Astrocyte (in vitro differentiated cells and primary cell): ENCODE measurements at regions not wholly inside any gene's neighbourhood (a gene's known extent, or its start where the extent isn't known, plus 50 kb on each side); places are given as distances from the start of the nearest gene placed in this dataset.

Experiments
- DNase-seq: peaks from one replicate; pipeline ENCODE4 v3.0.0-alpha.2; 2010; ENCODE audit warnings: low read depth
- FAIRE-seq: peaks from 2 replicates; lab custom pipeline; 2011; peaks lifted over from hg19 to GRCh38; lab: Jason Lieb, UNC
- H2AFZ ChIP-seq: 2 replicates; pipeline ENCODE4 v1.6.0; 2012; ENCODE audit warnings: low read depth, low read length, inconsistent platforms
- H3K27ac ChIP-seq: 2 replicates; pipeline ENCODE4 v1.5.1; 2011; ENCODE audit warnings: low read depth, low read length, inconsistent platforms
- H3K27me3 ChIP-seq: 2 replicates; pipeline ENCODE4 v1.6.0; 2011; ENCODE audit warnings: low read length, inconsistent platforms; ENCODE audit not compliant: insufficient read depth
- H3K36me3 ChIP-seq: 2 replicates; pipeline ENCODE4 v1.5.1; 2011; ENCODE audit warnings: low read length, inconsistent platforms; ENCODE audit not compliant: insufficient read depth
- H3K4me1 ChIP-seq: 2 replicates; pipeline ENCODE4 v1.5.1; 2011; ENCODE audit warnings: low read length, inconsistent platforms; ENCODE audit not compliant: insufficient read depth
- H3K4me2 ChIP-seq: 2 replicates; pipeline ENCODE4 v1.6.0; 2012; ENCODE audit warnings: low read length, inconsistent platforms
- H3K4me3 ChIP-seq: 2 replicates; pipeline ENCODE4 v1.5.1; 2011; ENCODE audit warnings: low read depth, mild to moderate bottlenecking, low read length, inconsistent platforms; ENCODE audit not compliant: insufficient read depth
- H3K79me2 ChIP-seq: 2 replicates; pipeline ENCODE4 v1.6.0; 2012; ENCODE audit warnings: mild to moderate bottlenecking, low read length, inconsistent platforms; ENCODE audit not compliant: insufficient read depth
- H3K9ac ChIP-seq: 2 replicates; pipeline ENCODE4 v1.6.0; 2012; ENCODE audit warnings: mild to moderate bottlenecking, low read length, inconsistent platforms
- H3K9me3 ChIP-seq: 2 replicates; pipeline ENCODE4 v1.5.1; 2012; ENCODE audit warnings: low read depth, mild to moderate bottlenecking, low read length, inconsistent platforms; ENCODE audit not compliant: insufficient read depth
- H4K20me1 ChIP-seq: 2 replicates; pipeline ENCODE4 v1.6.0; 2012; ENCODE audit warnings: low read length, inconsistent platforms; ENCODE audit not compliant: insufficient read depth
- H3K27ac Mint-ChIP-seq: one replicate; pipeline ENCODE4 v1.8.0; 2021; ENCODE audit warnings: mild to moderate bottlenecking, mixed read lengths; ENCODE audit not compliant: unreplicated experiment
- H3K27me3 Mint-ChIP-seq: one replicate; pipeline ENCODE4 v1.8.0; 2021; ENCODE audit warnings: low read depth, mixed read lengths; ENCODE audit not compliant: unreplicated experiment
- H3K36me3 Mint-ChIP-seq: one replicate; pipeline ENCODE4 v1.8.0; 2021; ENCODE audit warnings: low read depth, mixed read lengths; ENCODE audit not compliant: unreplicated experiment
- H3K4me1 Mint-ChIP-seq: one replicate; pipeline ENCODE4 v1.8.0; 2021; ENCODE audit warnings: low read depth, mixed read lengths; ENCODE audit not compliant: unreplicated experiment
- H3K4me3 Mint-ChIP-seq: one replicate; pipeline ENCODE4 v1.8.0; 2021; ENCODE audit warnings: mild to moderate bottlenecking, moderate library complexity, mixed read lengths; ENCODE audit not compliant: unreplicated experiment
- H3K9me3 Mint-ChIP-seq: one replicate; pipeline ENCODE4 v1.8.0; 2021; ENCODE audit warnings: mild to moderate bottlenecking, mixed read lengths; ENCODE audit not compliant: unreplicated experiment
- CTCF ChIP-seq: IDR thresholded peaks from 2 replicates; pipeline ENCODE4 v1.5.1; 2011; ENCODE audit warnings: low read depth, mild to moderate bottlenecking, inconsistent platforms, low read length, moderate library complexity; ENCODE audit not compliant: insufficient read depth
- EZH2 ChIP-seq: IDR thresholded peaks from 2 replicates; pipeline ENCODE4 v1.6.1; 2012; ENCODE audit warnings: mild to moderate bottlenecking, low read length, inconsistent platforms; ENCODE audit not compliant: insufficient read depth

GRCh38 chr9:115225459-115226116, 107.6 kb upstream of the TNC start:
- H3K27me3 Mint-ChIP-seq: peaks cover 2% of the 10 kb centered on the region

DNA sequence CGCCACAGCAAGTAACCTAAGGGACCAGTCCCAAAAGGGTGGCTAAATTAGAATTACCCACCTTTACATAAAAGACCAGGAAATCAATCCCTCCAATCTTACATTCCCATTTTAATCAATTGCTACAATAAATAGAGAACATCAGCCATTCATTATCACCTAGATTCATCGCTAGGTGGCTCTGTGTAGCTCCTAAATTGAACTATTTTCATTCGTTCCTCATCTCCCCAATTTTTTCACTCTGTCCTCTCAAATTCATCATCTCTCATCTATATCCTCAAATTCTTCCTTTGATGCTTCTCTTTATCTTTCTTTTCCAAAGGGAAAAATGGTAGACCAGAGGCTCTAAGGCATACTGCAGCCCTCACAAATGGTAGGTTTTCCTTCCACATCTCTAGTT, 108.2 kb upstream of the TNC start:
- no peaks in the 10 kb centered on the region for H4K20me1 ChIP-seq
- no peaks in the 10 kb centered on the region for H3K36me3 ChIP-seq
- H2AFZ ChIP-seq: no peak overlapping the region
- H3K9ac ChIP-seq: no peak overlapping the region
- no peak overlapping the region for H3K4me2 ChIP-seq
- TF ChIP-seq CTCF: no peak
- no peak for TF ChIP-seq EZH2
- Mint-ChIP-seq H3K4me1 (peaks cover 14% of the 10 kb centered on the region), H3K36me3 (no peaks in the 10 kb centered on the region), H3K9me3 (peaks cover 2% of the 10 kb centered on the region), H3K27me3 (peaks cover 2% of the 10 kb centered on the region), H3K27ac (no peak overlapping the region), H3K4me3 (no peak overlapping the region)
- H3K4me1 ChIP-seq: no peaks in the 10 kb centered on the region
- FAIRE-seq (no peak), DNase-seq (no peak)
- H3K27me3 ChIP-seq: no peaks in the 10 kb centered on the region
- H3K4me3 ChIP-seq: no peak overlapping the region
- H3K9me3 ChIP-seq: peaks cover 4% of the 10 kb centered on the region
- no peak overlapping the region for H3K27ac ChIP-seq
- no peaks in the 10 kb centered on the region for H3K79me2 ChIP-seq

More at GRCh38 chr9:115225459-115226116, 107.6 kb upstream of the TNC start:
- peaks cover 4% of the 10 kb centered on the region for H3K9me3 ChIP-seq
- H3K4me3 Mint-ChIP-seq: no peak overlapping the region
- H3K9ac ChIP-seq: no peak overlapping the region
- no peak overlapping the region for H3K27ac ChIP-seq
- H3K27ac Mint-ChIP-seq: peak overlapping the region; percentile 55
- TF ChIP-seq EZH2 (no peak), CTCF (no peak)
- no peak overlapping the region for H3K4me2 ChIP-seq
- H2AFZ ChIP-seq: no peak overlapping the region
- H3K27me3 ChIP-seq: no peaks in the 10 kb centered on the region
- H3K4me1 Mint-ChIP-seq: peaks cover 9% of the 10 kb centered on the region
- H3K9me3 Mint-ChIP-seq: peaks cover 3% of the 10 kb centered on the region
- no peak for DNase-seq
- no peaks in the 10 kb centered on the region for H3K79me2 ChIP-seq
- no peak for FAIRE-seq
- no peaks in the 10 kb centered on the region for H4K20me1 ChIP-seq
- H3K4me1 ChIP-seq: no peaks in the 10 kb centered on the region
- H3K36me3 Mint-ChIP-seq: no peaks in the 10 kb centered on the region
- H3K4me3 ChIP-seq: no peak overlapping the region
- no peaks in the 10 kb centered on the region for H3K36me3 ChIP-seq

DNA sequence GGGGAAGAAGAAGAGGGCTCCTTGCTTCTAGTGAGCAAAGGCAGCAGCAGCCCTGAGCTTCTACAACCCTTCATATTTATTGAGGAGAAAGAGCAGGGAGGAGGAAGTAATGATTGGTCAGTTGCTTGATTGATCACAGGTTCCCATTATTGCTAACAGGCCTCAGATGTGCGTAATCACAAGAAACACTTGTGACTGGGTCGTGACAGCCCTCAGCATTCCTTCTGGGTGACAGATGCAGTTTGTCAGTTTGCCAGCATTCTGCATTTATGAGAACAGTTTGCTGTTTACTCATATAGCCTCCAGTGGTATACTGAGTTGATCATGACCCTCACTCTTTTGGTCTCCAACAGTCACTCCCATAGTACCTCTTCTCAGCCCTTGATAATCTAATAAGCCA, 111.5 kb upstream of the TNC start:
- Mint-ChIP-seq H3K27ac (peak overlapping the region; percentile 6), H3K4me1 (peaks cover 19% of the 10 kb centered on the region), H3K36me3 (no peaks in the 10 kb centered on the region), H3K9me3 (peaks cover 2% of the 10 kb centered on the region), H3K4me3 (no peak overlapping the region), H3K27me3 (peaks cover 2% of the 10 kb centered on the region)
- TF ChIP-seq CTCF: no peak
- Histone ChIP-seq H3K4me3 (no peak overlapping the region), H3K36me3 (no peaks in the 10 kb centered on the region), H2AFZ (no peak overlapping the region), H3K4me1 (peaks cover 9% of the 10 kb centered on the region), H3K27ac (no peak overlapping the region), H3K79me2 (no peaks in the 10 kb centered on the region), H3K9ac (no peak overlapping the region), H3K9me3 (peaks cover 4% of the 10 kb centered on the region), H3K27me3 (no peaks in the 10 kb centered on the region), H4K20me1 (no peaks in the 10 kb centered on the region), H3K4me2 (no peak overlapping the region)
- no peak for DNase-seq
- FAIRE-seq: no peak
